GM18517 (cell line): ENCODE measurements at regions not wholly inside any gene's neighbourhood (a gene's known extent, or its start where the extent isn't known, plus 50 kb on each side); places are given as distances from the start of the nearest gene placed in this dataset.
"Not testable (repeated sequence)": the region's sequence is repeated elsewhere in the genome, so short reads cannot be mapped to it uniquely, and the experiment has no call there.

Experiments used
- ATAC-seq: cut with Tn5 transposase; IDR thresholded peaks from one replicate; pipeline ENCODE4 v1.9.1; 2021; ENCODE audit warnings: mild to moderate bottlenecking, moderate library complexity; ENCODE audit not compliant: unreplicated experiment

DNA sequence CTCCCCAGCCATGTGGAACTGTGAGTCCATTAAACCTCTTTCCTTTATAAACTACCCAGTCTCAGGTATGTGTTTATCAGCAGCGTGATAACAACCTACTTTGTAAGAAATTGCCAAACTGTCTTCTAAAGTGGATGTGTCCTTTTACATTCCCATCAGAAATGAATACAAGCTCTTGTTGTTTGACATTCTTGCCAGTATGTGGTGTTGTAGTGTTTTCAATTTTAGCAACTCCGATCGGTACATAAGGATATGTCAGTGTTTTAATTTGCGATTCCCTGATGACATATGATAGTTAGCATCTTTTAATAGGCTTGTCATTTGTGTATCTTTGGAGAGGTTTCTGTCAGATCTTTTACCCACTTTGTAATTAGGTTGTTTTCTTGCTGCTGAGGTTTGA lies 1156.3 kb upstream of the CRIM1 start:
- ATAC-seq, result no peak

DNA sequence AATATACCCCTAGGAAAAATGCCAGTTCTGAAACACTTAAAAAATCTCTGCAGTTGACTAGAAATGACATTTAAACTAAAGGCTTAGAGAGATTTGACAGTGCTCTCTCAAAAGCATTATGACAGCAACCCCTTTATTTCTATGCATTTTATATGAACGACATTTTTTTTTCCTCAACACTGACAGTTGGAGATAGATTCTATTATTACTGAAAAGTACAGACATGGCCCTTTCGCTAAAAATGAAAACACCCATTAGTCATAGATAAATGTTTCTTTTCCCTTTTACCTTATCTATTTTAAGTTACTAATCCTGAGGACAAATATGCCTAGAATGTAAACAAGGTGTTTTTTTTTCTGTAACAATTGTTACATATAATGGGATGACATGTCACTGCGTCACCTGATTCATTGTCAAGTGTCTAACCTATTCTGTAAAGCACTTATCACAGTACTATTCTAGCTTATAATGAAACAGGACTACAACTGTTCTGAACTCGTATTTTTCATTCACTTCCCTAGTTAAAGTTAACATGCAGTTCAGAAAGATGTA lies 1169.6 kb upstream of the CRIM1 start:
- no peak for ATAC-seq

DNA sequence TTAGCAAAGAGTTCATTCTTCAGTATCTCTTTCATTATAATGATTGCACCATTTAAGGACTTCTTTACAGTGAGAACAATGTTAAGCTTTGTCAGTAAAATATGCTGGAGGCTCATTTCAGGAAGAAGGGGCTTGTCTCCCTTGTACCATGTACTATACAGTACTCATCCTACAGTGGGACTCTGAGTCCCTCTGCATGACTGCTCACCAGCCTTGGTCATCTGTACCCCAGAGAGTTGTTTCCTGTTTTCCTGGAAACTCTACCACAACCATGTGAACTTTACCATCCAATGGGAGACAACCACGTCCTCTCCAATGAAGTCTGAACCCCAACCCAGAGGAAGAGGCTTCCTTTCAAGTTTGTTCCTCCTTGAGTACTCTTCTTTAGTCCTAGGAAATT lies 1171.1 kb upstream of the CRIM1 start:
- no peak for ATAC-seq

DNA sequence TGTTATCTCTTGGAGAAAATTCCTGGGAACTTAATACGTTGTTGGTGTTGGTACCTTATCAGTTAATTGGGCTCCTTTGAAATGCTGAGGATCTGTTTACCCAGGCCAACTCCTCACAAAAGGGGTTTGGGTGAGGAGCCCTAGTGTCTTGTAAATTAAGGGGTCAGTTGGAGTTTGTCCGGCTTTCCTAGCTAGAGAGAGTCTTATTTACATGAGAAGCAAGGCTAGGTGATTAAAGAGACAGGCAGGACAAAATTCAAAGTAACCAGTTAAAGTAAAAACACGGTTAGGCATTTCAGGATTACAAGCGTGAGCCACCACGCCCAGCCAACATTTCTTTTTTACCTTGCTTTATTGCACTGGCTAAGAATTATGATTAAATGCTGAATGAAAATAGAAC lies 1178.9 kb upstream of the CRIM1 start:
- not testable (repeated sequence) for ATAC-seq

DNA sequence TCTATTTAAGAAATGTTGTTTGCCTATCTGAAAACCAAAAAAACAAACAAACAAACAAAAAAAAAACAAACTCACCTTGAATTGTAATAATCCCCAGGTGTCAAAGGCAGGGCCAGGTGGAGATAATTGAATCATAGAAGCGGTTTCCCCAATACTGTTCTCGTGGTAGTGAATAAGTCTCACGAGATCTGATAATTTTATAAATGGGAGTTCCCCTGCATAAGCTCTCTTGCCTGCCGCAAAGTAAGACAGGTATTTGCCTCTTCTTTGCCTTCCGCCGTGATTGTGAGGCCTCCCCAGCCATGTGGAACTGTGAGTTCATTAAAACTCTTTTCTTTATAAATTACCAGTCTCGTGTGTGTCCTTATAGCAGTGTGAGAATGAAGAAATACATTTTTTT lies 1180.7 kb upstream of the CRIM1 start:
- ATAC-seq, result no peak

DNA sequence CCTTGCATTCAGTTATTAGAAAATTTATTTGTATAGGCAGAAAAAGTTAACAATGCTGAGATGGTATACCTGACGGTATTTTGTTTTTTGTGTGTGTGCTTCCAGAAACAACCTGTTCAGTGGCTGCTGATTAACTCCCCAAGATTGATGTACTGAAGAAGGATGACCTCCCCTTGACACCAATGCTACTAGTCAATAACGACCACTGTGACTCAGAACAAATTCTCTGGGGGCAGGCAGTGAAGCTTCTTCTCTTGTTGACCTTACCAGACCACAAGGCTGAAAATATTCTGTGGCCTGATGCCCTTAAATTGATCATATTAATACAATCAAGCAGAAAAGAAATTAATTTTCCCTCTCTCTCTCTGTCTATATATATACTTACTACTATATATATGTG lies 1182.9 kb upstream of the CRIM1 start:
- ATAC-seq, result no peak

DNA sequence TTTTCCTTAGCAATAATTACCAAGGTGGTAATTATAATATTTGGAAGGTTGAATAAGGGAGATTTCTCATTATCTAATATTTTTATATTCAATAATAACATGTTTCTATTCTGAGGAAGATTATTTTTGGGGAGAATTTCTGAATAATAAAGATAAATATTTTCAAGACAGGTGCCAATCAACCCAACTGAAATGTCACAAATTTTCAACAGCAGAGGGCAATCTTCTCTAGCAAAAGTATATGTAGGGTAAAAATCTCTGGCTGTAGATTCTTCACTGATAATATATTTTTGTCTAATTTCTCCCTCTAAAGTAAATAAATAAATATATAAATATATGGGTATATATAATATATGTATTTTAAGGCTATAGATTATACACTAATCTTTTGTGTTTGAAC lies 1187.2 kb upstream of the CRIM1 start:
- ATAC-seq, result no peak

DNA sequence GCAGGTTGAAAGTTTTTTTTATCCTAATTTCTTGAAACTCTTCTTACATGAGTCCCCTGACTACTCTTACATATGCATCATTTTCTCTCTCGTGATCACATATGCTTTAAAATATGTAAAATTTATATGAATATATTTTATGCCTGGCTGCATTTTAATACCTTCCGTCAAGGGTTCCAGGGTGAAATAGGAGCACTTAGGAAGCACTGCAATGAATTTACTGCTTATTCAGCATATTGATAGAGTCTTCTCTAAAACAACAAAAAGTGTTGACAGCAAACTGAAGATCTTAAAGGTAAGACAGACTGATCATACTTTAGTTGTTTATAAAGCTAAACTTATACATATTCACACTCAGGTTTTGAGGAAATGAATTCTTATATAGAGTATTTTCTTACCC lies 1191.6 kb upstream of the CRIM1 start:
- ATAC-seq, result no peak

DNA sequence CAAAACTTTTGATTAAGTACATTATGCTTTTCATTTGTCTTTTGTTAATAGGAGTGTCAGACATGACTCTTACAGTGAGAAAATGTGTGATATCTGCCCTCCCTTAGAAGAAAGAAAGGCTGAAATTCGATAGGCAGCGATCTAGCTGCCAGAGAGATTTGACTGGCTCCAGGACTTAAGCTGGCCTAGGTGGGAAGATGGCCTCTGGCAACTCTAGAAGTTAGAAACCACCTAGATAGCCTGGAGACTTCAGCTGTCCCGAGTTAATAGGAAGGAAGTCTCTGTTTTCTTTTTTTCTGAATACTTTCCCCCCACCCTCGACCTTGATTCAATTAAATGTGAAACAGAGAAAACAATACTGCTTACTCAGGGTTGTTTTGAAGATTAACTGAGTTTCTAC lies 1194.7 kb upstream of the CRIM1 start:
- ATAC-seq, result no peak

DNA sequence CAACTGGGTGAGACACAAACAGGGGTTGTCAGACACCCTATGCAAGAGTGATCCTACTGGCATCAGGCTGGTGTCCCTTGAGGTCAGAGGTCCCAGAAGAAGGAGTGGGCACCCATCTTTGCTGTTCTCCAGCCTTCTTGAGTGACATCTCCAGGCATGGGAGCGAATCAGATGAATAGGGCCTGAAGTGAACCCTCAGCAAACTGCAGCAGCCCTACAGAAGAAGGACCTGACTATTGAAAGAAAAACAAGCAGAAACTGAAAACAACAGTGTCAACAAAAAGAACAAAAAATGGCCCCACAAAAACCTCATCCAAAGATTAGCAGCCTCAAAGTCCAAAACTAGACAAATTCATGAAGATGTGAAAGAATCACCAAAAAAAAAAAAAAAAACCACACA lies 1229.7 kb upstream of the CRIM1 start:
- no peak for ATAC-seq

DNA sequence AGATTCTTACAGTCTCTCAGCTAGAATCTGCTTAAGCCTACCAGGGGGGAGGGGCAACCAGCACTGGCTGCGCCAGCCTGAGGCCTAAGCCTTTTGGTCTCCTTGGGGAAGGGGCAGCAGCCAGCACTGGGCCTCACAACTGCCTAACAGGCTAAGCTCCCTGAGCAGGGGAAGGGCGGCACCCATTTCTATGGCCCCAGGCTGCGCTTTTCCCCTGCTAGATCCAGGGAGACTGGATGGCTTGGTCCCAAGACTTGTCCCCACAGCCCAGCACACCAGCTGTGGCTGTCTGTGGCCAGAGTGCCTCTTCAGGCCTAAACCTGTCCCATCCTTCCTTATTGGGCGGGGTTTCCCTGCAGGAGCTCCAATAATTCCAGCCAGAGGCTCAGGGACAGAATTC lies 1230.3 kb upstream of the CRIM1 start:
- ATAC-seq, result no peak

DNA sequence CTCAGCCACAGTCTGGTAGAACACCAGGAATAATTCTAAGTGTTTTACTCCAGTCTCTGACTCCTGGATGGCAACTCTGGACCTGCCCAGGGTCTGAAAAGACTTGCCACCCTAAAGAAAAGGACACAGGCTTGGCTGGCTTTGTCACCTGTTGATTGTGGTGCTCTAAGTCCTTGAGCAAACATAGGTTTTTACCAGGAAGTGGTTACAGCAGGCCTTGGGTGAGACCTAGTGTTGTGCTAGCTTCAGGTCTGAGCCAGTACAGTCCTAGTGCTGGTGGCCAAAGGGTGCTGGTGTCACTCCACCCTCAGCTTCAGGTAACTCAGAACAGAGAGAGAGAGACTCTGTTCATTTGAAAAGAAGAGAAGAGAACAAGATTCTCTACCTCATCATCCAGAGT lies 1239.4 kb upstream of the CRIM1 start:
- ATAC-seq, result no peak

DNA sequence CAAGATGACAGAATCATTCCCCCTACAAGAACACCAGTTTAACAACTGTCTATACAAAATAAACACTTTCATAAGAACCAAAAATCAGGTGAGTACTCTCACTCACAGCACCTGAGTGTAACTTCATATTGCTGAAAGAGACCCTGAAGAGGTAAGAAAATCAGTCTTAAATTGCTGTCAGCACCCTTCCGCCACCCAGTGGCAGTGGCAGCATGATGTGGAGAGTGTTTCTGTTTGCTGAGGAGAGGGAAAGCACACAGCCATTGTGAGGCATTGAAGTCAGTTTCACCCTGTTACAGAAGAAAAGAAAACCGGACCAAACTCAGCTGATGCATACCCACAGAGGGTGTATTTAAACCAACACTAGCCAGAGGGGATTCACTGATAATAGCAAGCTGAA lies 1240.8 kb upstream of the CRIM1 start:
- no peak for ATAC-seq

DNA sequence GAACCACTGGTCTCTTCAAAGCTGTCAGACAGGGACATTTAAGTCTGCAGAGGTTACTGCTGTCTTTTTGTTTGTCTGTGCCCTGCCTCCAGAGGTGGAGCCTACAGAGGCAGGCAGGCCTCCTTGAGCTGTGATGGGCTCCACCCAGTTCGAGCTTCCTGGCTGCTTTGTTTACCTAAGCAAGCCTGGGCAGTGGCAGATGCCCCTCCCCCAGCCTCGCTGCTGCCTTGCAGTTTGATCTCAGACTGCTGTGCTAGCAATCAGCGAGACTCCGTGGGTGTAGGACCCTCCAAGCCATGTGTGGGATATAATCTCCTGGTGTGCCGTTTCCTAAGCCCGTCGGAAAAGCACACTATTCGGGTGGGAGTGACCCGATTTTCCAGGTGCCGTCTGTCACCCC lies 1243.2 kb upstream of the CRIM1 start:
- ATAC-seq, result not testable (repeated sequence)

DNA sequence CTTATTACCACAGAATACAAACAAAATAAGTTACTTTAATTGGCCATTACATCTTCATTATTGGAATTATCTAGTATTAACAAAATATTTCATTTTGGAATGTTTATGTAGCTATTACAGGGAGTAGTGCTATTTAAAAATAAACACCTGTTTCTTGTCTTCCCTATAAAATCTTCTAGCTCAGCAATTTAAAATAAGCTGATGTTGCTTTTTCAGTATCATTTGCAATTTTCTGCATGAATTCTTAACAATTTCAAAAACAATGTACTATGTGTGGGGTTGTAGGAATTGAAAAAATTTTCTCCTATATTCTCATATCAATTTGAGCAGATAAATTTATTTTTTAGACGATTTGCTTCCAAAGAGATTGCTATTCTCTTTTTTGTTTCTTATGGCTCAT lies 1251.3 kb upstream of the CRIM1 start:
- ATAC-seq, result no peak

DNA sequence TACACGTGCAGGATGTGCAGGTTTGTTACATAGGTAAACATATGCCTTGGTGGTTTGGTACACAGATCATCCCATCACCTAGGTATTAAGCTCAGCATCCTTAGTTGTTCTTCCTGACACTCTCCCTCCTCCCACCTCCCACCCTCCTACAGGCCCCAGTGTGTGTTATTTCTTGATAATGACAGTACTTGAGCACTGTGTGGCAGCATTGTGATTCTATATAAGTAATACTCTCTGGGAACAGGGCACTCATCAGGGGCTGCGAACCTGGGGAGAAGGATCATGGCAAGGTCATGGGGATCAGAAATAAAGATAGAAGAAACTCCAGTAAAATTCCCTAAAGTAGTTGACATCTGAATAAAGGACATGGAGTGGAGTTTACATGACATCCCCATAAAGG lies 1256.2 kb upstream of the CRIM1 start:
- ATAC-seq, result no peak

DNA sequence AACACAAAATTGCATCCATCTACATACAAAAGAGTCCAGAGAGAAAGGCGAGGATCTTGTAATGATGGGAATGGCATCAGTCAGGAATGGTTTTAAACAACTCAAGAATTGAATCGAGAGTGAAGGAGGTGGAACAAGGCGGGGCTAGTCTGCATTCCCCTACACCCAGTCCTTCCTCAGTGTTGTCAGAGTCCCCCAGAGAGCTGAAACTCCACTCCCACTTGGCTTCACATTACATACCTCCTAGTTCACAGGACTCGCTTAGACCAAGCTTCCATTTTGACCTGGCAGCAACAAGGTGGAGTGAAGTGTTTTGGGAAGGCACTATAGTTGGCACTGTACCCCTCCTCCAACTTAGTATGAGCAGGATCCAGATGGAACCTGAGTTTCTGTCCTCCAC lies 1273.5 kb upstream of the CRIM1 start:
- no peak for ATAC-seq

DNA sequence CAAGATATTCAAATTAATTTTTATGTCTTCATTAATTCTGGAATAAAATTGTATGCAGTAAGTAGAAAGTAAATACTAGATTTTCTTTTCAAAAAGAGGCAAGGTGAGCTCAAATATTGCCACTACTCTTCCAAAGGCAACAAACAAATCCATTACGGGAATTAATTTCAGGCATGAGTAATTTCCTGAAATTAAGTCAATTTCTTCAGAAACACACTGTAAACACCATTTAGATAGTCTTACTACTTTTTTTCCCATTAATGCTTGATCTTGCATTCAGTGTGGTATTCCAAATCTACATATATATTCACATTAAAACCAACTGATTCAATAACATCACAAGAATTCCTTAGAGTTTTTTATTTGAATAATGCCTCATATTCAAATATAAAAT lies 1274.0 kb upstream of the CRIM1 start:
- no peak for ATAC-seq

DNA sequence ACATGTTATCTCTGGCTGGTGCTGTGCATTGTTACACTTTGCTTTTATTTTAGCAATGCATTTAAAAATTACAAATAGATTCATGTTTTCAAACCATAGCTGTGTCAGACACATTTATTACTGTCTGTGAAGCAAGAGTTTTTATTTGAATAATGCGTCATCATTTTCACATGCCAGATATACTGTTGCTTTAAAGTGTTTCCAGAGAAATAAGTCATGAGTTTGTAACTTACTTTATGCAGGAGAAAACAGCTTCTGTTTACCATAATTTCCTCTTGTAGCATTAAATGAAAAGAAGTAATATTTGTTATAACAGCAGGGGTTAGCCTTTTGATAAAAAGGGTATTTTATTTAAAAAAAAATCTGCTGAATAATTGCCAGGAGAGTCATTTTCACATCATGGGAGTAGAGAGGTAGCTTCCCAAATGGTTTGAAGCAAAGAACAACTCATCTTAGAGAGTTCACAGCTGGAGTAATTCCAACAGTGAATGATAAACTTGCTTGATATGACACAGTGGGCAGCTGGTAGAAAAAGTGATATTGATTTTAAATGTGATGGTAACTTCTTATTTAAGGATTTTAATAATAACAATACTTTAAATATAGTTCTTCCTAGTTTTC lies 1274.5 kb upstream of the CRIM1 start:
- ATAC-seq, result no peak

DNA sequence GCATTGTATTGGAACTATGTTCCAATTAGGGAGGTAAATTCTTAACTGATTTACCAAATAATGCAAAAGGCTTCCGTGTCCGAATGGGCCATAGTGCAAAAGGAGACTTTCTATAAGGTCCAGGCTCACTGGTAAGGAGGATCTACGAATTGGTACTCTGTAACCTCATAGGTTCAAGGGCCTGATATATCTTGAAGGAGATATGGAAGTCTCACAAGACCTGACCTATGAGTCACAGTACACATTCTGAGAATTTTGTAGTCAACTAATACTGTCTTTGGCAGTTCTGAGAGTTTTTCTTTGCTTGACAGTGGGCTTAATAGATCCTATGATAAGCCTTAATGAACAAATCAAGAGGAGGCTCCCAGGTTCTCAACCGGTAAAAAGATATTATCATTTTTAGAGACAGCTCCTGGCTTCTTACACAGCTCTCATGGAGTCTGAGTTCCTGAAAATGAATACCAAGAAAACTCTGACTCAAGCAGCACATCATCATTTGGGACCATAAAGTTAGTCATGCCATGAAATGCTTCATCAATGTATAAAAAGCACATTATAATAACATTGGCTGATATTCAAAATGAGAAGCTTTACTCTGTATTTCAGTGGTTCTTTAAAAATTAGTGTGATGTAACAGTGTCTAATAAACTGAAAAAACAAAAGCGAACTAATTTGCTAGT lies 1275.2 kb upstream of the CRIM1 start:
- no peak for ATAC-seq

DNA sequence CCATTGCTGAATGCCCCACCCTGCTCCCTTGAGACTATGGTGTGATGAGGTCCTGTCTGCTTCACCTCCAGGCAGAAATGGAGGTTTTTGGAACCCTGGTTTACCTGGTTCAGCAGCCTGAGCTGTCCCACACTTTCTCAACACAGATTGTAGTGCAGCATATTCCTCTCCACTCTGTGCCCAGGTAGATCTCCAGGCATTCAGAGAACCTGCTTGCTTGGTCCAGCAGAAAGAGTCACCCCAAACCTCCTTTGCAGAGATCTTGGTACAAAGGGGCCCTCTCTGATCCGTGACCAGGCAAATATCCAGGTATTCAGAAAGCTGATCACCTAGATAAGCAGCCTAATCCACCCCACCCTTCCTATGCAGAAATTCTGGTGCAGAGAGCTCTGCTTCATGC lies 1288.2 kb upstream of the CRIM1 start:
- ATAC-seq, result no peak

DNA sequence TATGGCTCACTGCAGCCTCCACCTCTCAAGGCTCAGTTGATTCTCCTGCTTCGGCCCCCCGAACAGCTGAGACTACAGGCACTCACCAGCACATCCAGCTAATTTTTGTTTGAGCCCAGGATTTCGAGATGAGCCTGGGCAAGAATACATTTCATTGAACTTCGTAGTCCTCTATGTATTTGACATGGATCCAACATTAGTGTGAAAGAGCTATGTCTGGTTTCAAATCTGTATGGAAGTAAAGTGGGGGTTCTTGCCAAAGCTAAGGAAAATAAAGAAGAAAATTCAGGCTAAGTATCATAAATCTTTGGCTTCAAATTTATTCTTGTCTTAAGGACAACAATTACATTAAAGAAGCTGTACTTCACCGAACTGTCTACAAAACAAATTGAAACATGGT lies 1291.7 kb upstream of the CRIM1 start:
- ATAC-seq, result no peak

DNA sequence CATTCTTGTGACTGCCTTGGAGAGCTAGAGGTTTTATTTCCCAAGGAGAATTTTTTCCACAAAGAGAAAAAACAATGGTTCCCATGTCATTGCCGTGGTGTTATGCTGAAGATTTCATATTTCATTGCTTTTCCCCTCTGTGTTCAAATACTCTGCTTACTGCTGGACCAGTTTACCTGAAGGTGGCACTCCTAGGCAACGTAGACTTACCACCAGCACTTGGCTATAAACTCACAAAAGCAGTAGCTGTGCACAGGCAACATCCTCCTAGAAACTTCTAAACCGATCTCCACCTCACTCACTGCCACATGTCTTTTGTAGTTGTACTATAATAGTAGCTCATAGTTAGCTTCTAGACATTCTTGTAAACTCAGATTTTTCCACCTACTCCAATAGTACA lies 1319.7 kb upstream of the CRIM1 start:
- no peak for ATAC-seq
